DMS 273 (cell line): ENCODE measurements at regions not wholly inside any gene's neighbourhood (a gene's known extent, or its start where the extent isn't known, plus 50 kb on each side); places are given as distances from the start of the nearest gene placed in this dataset.
"Not testable (repeated sequence)": the region's sequence is repeated elsewhere in the genome, so short reads cannot be mapped to it uniquely, and the experiment has no call there.

Experiments
- DNase-seq: peaks from one replicate; lab custom pipeline; 2025; ENCODE audit not compliant: unreplicated experiment; lab: John Stamatoyannopoulos, UW

GRCh38 chr14:59132796-59133494, 55.5 kb upstream of the DAAM1 start:
- DNase-seq = peak; percentile 30

- DNase-seq = no peak
Observed at GRCh38 chr14:59133709-59134108, 54.8 kb upstream of the DAAM1 start.

GRCh38 chr14:59134307-59134706, 54.2 kb upstream of the DAAM1 start:
- DNase-seq = no peak

- DNase-seq = no peak
Observed at GRCh38 chr14:59137256-59137655, 51.2 kb upstream of the DAAM1 start.

GRCh38 chr14:59138576-59138975, 49.9 kb upstream of the DAAM1 start:
- DNase-seq = not testable (repeated sequence)
